WI38 (cell line): ENCODE measurements at regions not wholly inside any gene's neighbourhood (a gene's known extent, or its start where the extent isn't known, plus 50 kb on each side); places are given as distances from the start of the nearest gene placed in this dataset.

ENCODE experiments used
- H3K4me3 ChIP-seq: 2 replicates; pipeline ENCODE4 v1.5.1; 2011; ENCODE audit warnings: low read depth, mild to moderate bottlenecking, control low read depth, low read length
- TF ChIP-seq, protein P1 (sequence below): IDR thresholded peaks from 2 replicates; pipeline ENCODE4 v1.5.1; 2012; ENCODE audit warnings: low read depth, mild to moderate bottlenecking, control low read depth, low read length

DNA sequence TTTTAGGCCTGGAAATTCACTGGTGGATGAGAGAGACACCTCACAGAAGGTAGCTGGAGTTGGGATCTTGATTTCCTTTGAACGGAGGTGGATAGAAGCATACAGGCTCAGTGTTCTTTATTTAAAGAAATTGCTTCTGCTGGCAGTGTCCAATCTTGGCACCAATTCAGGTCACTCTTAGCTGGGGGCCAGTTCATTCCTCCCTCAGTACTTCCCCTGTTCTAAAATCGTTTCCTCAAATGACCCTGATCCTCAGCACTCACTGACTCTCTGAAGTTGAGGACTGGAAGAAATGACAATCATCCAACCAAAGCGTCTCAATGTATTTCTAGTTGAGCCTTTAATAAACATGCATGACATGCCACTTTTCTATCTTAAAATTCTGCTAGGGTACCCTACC lies 472.5 kb upstream of the BTBD3 start:
- TF ChIP-seq, protein P1, sequence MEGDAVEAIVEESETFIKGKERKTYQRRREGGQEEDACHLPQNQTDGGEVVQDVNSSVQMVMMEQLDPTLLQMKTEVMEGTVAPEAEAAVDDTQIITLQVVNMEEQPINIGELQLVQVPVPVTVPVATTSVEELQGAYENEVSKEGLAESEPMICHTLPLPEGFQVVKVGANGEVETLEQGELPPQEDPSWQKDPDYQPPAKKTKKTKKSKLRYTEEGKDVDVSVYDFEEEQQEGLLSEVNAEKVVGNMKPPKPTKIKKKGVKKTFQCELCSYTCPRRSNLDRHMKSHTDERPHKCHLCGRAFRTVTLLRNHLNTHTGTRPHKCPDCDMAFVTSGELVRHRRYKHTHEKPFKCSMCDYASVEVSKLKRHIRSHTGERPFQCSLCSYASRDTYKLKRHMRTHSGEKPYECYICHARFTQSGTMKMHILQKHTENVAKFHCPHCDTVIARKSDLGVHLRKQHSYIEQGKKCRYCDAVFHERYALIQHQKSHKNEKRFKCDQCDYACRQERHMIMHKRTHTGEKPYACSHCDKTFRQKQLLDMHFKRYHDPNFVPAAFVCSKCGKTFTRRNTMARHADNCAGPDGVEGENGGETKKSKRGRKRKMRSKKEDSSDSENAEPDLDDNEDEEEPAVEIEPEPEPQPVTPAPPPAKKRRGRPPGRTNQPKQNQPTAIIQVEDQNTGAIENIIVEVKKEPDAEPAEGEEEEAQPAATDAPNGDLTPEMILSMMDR: no peak
- H3K4me3 ChIP-seq: no peak overlapping the region

GRCh38 chr20:11445891-11446290 lies 471.8 kb upstream of the BTBD3 start:
- H3K4me3 ChIP-seq: no peak overlapping the region
- TF ChIP-seq, protein P1: no peak

DNA sequence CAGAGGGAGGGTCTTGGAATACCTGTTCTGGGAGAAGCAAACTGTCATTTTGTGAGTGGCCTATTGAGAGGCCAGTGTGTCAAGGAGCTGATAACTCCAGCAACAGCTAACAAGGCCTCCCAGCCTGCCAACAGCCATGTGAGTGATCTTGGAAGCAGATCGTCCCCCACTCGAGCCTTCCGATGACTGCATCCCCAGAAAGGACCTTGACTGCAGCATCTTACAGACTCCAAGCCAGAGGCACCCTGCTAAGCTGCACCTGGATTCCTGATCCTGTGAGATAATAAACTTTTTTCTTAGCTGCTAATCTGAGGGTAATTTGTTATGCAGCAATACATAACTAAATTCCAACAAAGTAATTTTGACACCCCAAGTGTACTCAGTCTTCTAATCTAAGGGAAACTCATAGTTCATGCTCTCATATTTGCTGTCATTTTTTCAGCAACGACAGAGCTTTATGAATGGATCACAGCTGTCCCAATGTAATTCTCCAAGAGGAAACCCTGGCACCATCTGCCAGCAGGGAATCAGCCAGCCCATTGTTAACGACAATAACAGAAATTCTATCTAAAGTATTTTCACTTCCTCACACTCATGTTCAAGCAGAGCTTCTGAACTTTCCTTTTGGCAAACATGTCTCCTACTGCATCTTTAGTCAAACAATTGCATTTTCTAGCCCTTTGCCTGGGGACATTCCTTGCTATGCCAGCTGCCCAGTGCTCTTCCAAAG lies 470.2 kb upstream of the BTBD3 start:
- H3K4me3 ChIP-seq: no peak overlapping the region
- TF ChIP-seq, protein P1: no peak

GRCh38 chr20:11448554-11448953 lies 469.1 kb upstream of the BTBD3 start:
- no peak overlapping the region for H3K4me3 ChIP-seq
- TF ChIP-seq, protein P1: no peak

- H3K4me3 ChIP-seq: no peak overlapping the region
- TF ChIP-seq, protein P1: no peak
These were observed 465.9 kb upstream of the BTBD3 start for GRCh38 chr20:11451793-11452291.

- TF ChIP-seq, protein P1: no peak
- H3K4me3 ChIP-seq: no peak overlapping the region
These were observed 465.4 kb upstream of the BTBD3 start for GRCh38 chr20:11452326-11452725.

DNA sequence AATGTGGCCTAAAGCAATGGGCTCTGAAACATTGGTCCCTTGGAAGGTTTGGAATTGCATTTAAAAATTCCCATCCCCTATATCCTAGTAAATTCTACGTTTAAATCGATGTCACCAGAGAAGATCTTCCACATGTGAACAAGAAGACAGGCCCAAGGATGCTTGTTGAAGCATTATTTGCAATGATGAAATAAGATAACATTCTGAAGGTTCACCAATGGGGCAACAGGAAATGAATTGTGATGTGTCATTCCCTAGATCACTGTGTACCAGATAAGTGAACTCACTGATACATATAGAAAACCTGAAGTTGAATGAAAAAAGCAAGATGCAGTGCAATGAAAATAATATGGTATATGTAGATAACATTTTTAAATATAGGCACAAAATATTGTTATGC lies 464.3 kb upstream of the BTBD3 start:
- TF ChIP-seq, protein P1: no peak
- no peak overlapping the region for H3K4me3 ChIP-seq
